GM10248 (cell line): ENCODE measurements at regions not wholly inside any gene's neighbourhood (a gene's known extent, or its start where the extent isn't known, plus 50 kb on each side); places are given as distances from the start of the nearest gene placed in this dataset.

Source experiments
- CTCF ChIA-PET: fragments of 300-600 bp; sonication (Branson Sonifier 250); formaldehyde crosslinking; extraction: SDS; loops from one replicate; lab custom pipeline; 2021; ENCODE audit warnings: antibody characterized with exemption; lab: Yijun Ruan, JAX
- POLR2A ChIA-PET: fragments of 350-650 bp; sonication (Branson Sonifier 250); formaldehyde crosslinking; extraction: SDS; loops from one replicate; lab custom pipeline; 2020; ENCODE audit warnings: antibody characterized with exemption; lab: Yijun Ruan, JAX
- DNase-seq: peaks from one replicate; pipeline ENCODE4 v3.0.0; 2012; ENCODE audit errors: extremely low spot score
- CTCF ChIP-seq: IDR thresholded peaks from 2 replicates; pipeline ENCODE4 v1.5.1; 2012; ENCODE audit warnings: mild to moderate bottlenecking, low read depth; ENCODE audit errors: extremely low read depth, missing control alignments, control extremely low read depth

GRCh38 chr5:57805170-57805569, 322.6 kb upstream of the ACTBL2 start:
- no peak for DNase-seq
- CTCF ChIA-PET = no interaction called here
- POLR2A ChIA-PET = no interaction called here
- no peak for TF ChIP-seq CTCF

- CTCF ChIA-PET = no interaction called here
- POLR2A ChIA-PET = no interaction called here
- TF ChIP-seq CTCF = no peak
- DNase-seq = no peak
These were observed 321.9 kb upstream of the ACTBL2 start for GRCh38 chr5:57804505-57804904.

- DNase-seq = no peak
- POLR2A ChIA-PET = no interaction called here
- CTCF ChIA-PET = no interaction called here
- no peak for TF ChIP-seq CTCF
These were observed 321.4 kb upstream of the ACTBL2 start for GRCh38 chr5:57804007-57804444.

- no peak for DNase-seq
- CTCF ChIA-PET = no interaction called here
- no peak for TF ChIP-seq CTCF
- POLR2A ChIA-PET = no interaction called here
These were observed 319.5 kb upstream of the ACTBL2 start for GRCh38 chr5:57802131-57802530.

GRCh38 chr5:57795203-57795602, 312.6 kb upstream of the ACTBL2 start:
- TF ChIP-seq CTCF = no peak
- ChIA-PET POLR2A (no interaction called here), CTCF (interaction anchor here (0.7 kb wide), 1 partner anchor 665 kb away, joined by 3 read pairs; no protein-coding TSS in a partner anchor)
- DNase-seq = no peak

GRCh38 chr5:57791875-57792274, 309.3 kb upstream of the ACTBL2 start:
- no peak for DNase-seq
- no peak for TF ChIP-seq CTCF
- ChIA-PET CTCF (interaction anchor here (1.0 to 1.7 kb wide), 2 partner anchors 13 to 56 kb away, joined by 3 read pairs; no protein-coding TSS in a partner anchor), POLR2A (no interaction called here)

- ChIA-PET CTCF (no interaction called here), POLR2A (no interaction called here)
- no peak for TF ChIP-seq CTCF
- DNase-seq = no peak
These were observed 303.3 kb upstream of the ACTBL2 start for GRCh38 chr5:57785946-57786345.
